IgD-negative memory B cell (primary cell): ENCODE measurements at regions not wholly inside any gene's neighbourhood (a gene's known extent, or its start where the extent isn't known, plus 50 kb on each side); places are given as distances from the start of the nearest gene placed in this dataset.
"Not testable (repeated sequence)": the region's sequence is repeated elsewhere in the genome, so short reads cannot be mapped to it uniquely, and the experiment has no call there.

Experiments
- H3K27ac Mint-ChIP-seq, 3 donors: one replicate each; pipeline ENCODE4 v1.8.0; 2020 to 2022; ENCODE audit warnings: mild to moderate bottlenecking in 3 of 3, mixed read lengths in 3 of 3, moderate library complexity in 1 of 3
- H3K27me3 Mint-ChIP-seq: one replicate; pipeline ENCODE4 v1.8.0; 2021; ENCODE audit warnings: mixed read lengths
- H3K36me3 Mint-ChIP-seq: one replicate; pipeline ENCODE4 v1.8.0; 2020; ENCODE audit warnings: mild to moderate bottlenecking, mixed read lengths
- H3K4me1 Mint-ChIP-seq, 3 donors: one replicate each; pipeline ENCODE4 v1.8.0; 2020 to 2022; ENCODE audit warnings: mixed read lengths in 3 of 3, mild to moderate bottlenecking in 1 of 3
- H3K4me3 Mint-ChIP-seq, 4 donors: one replicate each; pipeline ENCODE4 v1.8.0; 2020 to 2022; ENCODE audit warnings: mild to moderate bottlenecking in 4 of 4, mixed read lengths in 4 of 4, moderate library complexity in 3 of 4
- H3K9me3 Mint-ChIP-seq, 3 donors: one replicate each; pipeline ENCODE4 v1.8.0; 2020 to 2021; ENCODE audit warnings: mixed read lengths in 3 of 3, mild to moderate bottlenecking in 1 of 3

GRCh38 chr9:61330342-61331092 is 140.7 kb downstream of the SPATA31A7 start:
- not testable (repeated sequence) for H3K4me1 Mint-ChIP-seq, H3K27me3 Mint-ChIP-seq, H3K9me3 Mint-ChIP-seq, H3K36me3 Mint-ChIP-seq, H3K27ac Mint-ChIP-seq
- H3K4me3 Mint-ChIP-seq = peak overlapping the region in 2 of 4 donors; percentile 67 to 75

DNA sequence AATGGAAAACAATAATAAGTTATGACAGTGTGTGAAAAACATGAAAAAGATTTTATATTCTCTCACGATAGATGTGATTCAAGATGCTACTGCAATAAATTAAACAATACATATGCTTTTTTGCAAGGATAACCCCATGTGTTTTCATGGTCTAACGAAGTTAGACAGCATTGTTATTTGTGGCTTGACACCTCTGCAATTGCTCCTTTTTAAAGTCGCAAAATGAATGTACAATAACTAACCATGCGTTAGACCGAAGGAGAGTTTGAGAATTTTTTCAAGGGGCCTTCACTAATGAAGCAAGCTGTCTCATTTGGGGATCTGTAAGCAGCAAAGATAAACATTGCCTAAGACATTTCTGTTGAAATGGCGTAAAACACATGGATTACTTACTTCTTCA is 167.1 kb downstream of the SPATA31A7 start:
- not testable (repeated sequence) for H3K4me1 Mint-ChIP-seq, H3K27ac Mint-ChIP-seq, H3K9me3 Mint-ChIP-seq, H3K36me3 Mint-ChIP-seq, H3K27me3 Mint-ChIP-seq, H3K4me3 Mint-ChIP-seq

DNA sequence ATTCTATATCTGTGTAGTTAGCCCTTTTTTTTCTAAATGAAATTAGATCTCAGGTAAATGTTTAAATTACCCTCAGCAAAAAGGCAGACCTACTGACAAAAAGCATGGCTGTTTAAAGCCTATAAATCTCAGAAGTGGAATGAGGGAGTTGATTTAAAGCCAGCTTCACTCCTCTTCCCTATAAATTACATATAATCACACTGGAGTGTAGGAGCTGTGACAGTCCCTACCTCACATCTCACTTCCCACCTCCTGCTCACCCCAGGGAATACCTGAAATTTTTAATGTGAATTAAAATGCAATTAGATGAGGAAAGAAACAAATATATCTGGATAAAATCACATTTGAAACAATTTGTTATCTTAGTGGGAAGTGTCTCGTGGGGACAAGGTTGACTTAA is 184.6 kb downstream of the SPATA31A7 start:
- not testable (repeated sequence) for H3K36me3 Mint-ChIP-seq, H3K4me3 Mint-ChIP-seq, H3K27ac Mint-ChIP-seq, H3K4me1 Mint-ChIP-seq, H3K27me3 Mint-ChIP-seq, H3K9me3 Mint-ChIP-seq

DNA sequence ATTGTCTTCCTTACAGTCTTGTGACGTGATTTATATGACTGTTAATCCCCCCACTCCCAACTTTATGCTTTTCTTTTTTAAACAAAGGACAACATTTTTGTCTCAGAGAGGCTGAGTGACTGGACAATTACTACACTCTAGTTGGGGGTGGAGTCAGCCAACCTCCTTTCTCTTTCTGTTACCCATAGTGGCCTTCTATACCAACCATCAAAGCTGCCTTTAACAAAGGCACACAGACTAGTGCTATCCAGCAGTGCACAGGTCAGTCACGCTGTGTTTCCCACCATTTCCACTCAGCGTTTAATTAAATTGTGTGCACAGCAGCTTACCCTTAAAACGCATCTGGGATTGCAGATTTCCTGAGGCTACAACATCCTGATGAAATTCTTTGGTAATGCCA is 186.3 kb downstream of the SPATA31A7 start:
- not testable (repeated sequence) for H3K36me3 Mint-ChIP-seq, H3K9me3 Mint-ChIP-seq, H3K27me3 Mint-ChIP-seq, H3K27ac Mint-ChIP-seq, H3K4me3 Mint-ChIP-seq, H3K4me1 Mint-ChIP-seq

DNA sequence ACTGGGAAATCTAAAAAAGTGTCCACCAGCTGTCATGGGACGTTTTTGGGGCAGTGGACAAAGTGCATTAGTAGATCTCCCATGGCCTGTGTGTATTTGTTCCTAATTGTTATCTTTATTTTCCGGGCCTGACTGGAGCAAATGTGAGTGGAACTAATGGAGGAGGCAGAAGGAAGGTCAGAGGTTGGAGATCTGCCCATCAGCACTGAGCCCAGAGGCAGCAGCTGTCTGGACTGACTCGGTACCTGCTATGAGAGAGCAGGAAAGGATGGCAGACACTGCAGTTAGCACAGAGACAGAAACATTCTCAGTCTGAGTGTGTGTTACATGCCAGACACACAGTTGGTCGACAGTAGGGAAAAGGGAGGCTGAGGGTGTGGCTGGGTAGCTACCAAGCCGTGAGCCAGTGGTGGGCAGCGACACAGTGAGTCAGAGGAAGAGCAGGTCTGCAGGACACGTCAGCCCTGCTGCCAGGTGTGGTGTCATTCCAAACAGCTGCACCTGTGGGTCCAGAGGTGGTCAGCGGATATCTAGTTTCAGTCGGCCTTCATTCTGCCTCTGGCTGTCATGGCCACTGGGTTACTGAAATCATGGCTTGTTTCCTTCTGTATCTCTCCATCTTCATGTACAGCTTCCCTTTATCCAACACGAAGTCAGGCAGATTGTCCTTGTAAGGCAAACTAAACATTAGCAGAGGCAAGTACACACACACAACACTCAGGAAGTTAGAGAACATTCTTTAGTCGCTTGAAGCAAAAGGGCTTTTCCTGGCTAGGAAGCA is 196.4 kb downstream of the SPATA31A7 start:
- H3K4me3 Mint-ChIP-seq, H3K4me1 Mint-ChIP-seq, H3K27ac Mint-ChIP-seq, H3K9me3 Mint-ChIP-seq, H3K36me3 Mint-ChIP-seq, H3K27me3 Mint-ChIP-seq: not testable (repeated sequence)

DNA sequence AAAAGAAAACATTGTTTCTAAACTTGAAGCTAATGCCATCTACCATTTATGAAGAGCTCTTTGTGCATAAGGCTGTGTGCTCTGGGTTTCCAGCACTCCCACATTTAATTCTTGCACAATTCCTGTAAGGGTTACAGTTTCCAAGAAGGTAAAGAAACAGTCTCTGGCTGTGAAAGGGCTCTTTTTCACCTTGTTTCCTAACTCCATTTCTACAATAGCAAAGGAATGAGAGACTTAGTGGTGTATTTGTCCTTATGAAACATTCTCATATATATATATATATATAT is 196.9 kb downstream of the SPATA31A7 start:
- H3K9me3 Mint-ChIP-seq, H3K27ac Mint-ChIP-seq, H3K36me3 Mint-ChIP-seq, H3K27me3 Mint-ChIP-seq, H3K4me1 Mint-ChIP-seq, H3K4me3 Mint-ChIP-seq: not testable (repeated sequence)

- H3K4me3 Mint-ChIP-seq, H3K27ac Mint-ChIP-seq, H3K4me1 Mint-ChIP-seq, H3K27me3 Mint-ChIP-seq, H3K36me3 Mint-ChIP-seq, H3K9me3 Mint-ChIP-seq: not testable (repeated sequence)
These were observed 212.9 kb downstream of the SPATA31A7 start for GRCh38 chr9:61402692-61403091.

DNA sequence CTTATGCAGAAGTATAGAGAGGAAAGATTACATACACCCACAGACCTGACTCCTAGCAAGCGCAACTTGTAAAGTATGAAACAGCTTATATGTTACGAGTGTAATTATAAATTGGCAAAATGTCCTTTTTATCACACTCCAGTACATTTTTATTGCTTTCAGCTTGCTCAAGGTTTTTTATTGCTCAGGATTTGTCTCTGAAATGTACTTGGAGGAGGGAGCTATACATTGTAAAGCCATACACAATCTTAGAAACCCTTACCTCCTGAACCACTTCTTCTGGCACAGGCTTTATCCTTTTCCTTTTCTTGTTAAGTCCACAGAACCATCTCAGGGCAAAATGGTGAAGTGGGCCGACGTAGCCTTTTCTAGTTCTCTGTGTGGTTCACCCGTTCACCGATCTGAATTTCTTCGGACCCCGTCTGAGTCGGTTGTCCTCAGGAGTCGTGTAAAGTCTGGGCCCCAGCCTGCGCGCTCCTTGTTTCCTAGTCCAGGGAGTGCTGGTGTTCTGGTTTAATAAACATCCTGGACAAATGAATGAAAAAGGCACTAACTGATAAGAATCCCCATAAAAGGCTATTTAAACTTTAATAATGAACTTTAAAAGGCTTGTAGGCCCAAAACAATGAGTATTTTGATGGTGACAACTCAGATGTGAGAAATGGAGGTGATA is 222.2 kb downstream of the SPATA31A7 start:
- not testable (repeated sequence) for H3K27ac Mint-ChIP-seq, H3K4me3 Mint-ChIP-seq, H3K9me3 Mint-ChIP-seq, H3K27me3 Mint-ChIP-seq, H3K36me3 Mint-ChIP-seq, H3K4me1 Mint-ChIP-seq

DNA sequence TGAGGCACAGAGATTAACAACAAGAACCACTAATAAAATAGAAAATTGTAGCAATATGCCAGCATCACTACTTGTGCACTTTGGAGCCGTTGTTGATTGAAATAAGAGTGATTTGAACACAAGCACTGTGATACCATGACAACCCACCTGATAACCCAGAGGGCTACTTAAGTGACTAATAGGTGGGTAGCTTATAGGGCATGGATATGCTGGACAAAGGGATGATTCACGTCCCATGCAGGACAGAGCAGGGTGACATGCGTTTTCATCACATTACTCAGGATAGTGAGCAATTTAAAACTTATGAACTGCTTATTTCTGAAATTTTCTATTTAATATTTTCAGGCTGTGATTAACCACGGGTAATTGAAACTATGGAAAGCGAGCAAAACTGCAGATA is 222.9 kb downstream of the SPATA31A7 start:
- H3K27me3 Mint-ChIP-seq, H3K4me1 Mint-ChIP-seq: not testable (repeated sequence)

GRCh38 chr9:61418174-61418573 is 228.3 kb downstream of the SPATA31A7 start:
- not testable (repeated sequence) for H3K27me3 Mint-ChIP-seq, H3K9me3 Mint-ChIP-seq, H3K36me3 Mint-ChIP-seq, H3K4me3 Mint-ChIP-seq, H3K27ac Mint-ChIP-seq, H3K4me1 Mint-ChIP-seq

More for the DNA sequence above, 222.9 kb downstream of the SPATA31A7 start:
- not testable (repeated sequence) for H3K9me3 Mint-ChIP-seq, H3K27ac Mint-ChIP-seq, H3K4me3 Mint-ChIP-seq, H3K36me3 Mint-ChIP-seq

- H3K4me1 Mint-ChIP-seq, H3K9me3 Mint-ChIP-seq, H3K4me3 Mint-ChIP-seq, H3K36me3 Mint-ChIP-seq, H3K27me3 Mint-ChIP-seq, H3K27ac Mint-ChIP-seq: not testable (repeated sequence)
These were observed 230.6 kb downstream of the SPATA31A7 start for GRCh38 chr9:61420267-61420958.

GRCh38 chr9:61447189-61447588 is 257.4 kb downstream of the SPATA31A7 start:
- H3K36me3 Mint-ChIP-seq, H3K4me3 Mint-ChIP-seq, H3K27me3 Mint-ChIP-seq, H3K27ac Mint-ChIP-seq, H3K9me3 Mint-ChIP-seq, H3K4me1 Mint-ChIP-seq: not testable (repeated sequence)

DNA sequence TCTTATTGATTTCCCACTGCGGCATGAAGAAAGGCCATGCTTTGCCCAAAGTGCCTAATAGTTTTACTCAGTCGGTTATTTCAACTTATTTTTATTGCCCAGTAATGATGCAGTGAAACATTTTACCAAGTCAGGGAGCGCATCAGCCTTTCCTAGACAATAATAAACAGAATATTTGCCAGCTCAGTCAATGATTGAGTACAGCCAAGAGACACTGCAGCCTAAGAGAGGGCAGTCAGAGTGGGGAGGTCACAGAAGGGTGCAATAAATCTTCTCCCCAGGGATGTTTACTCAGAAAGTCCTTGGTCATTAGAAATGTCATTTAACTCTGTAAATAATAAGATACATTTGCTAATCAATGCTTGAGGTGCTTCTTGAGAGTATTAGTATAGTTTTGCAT is 271.0 kb downstream of the SPATA31A7 start:
- not testable (repeated sequence) for H3K4me1 Mint-ChIP-seq, H3K36me3 Mint-ChIP-seq, H3K9me3 Mint-ChIP-seq, H3K4me3 Mint-ChIP-seq, H3K27me3 Mint-ChIP-seq, H3K27ac Mint-ChIP-seq
